ENCODE measurements at regions not wholly inside any gene's neighbourhood (a gene's known extent, or its start where the extent isn't known, plus 50 kb on each side); places are given as distances from the start of the nearest gene placed in this dataset.

DNA sequence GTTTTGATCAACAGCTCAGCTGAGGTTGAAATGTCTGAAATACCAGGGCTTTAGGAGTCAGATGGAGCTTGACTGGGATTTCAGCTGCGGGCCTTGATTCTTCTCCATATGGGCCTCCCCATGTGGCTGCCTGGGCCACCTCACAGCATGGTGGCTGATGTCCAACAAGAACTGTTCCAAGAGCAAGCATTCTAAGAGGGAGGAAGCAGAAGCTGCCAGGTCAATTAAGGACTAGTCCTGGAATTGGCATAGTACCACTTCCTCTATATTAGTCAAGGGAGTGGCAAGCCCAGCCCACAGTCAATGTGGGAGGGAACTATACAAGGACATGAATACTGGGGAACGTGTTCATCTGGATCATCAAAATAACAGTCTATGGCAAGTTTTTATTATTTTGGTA lies 181.7 kb upstream of the ANKRD28 start:
- no peak for TF ChIP-seq POLR2A (IDR thresholded peaks at IDR 0.05; ENCODE audit: low read depth, low read length)
- no peak for TF ChIP-seq POLR2AphosphoS5 (IDR thresholded peaks at IDR 0.05; ENCODE audit: low read depth, low read length)
